Trophoblast cell (in vitro differentiated cells and primary cell): ENCODE measurements at regions not wholly inside any gene's neighbourhood (a gene's known extent, or its start where the extent isn't known, plus 50 kb on each side); places are given as distances from the start of the nearest gene placed in this dataset.

Source experiments
- DNase-seq, 2 donors: peaks; one replicate each; pipeline ENCODE4 v3.0.0-alpha.2; 2016
- H2AFZ ChIP-seq: 2 replicates; pipeline ENCODE4 v1.6.1; 2013; ENCODE audit warnings: low read length, moderate library complexity, mild to moderate bottlenecking; ENCODE audit not compliant: insufficient read depth, poor library complexity
- H2AK5ac ChIP-seq: 2 replicates; pipeline ENCODE4 v1.6.1; 2013; ENCODE audit warnings: mild to moderate bottlenecking, low read length
- H2BK120ac ChIP-seq: 2 replicates; pipeline ENCODE4 v1.6.1; 2013; ENCODE audit warnings: low read length, mild to moderate bottlenecking, moderate library complexity; ENCODE audit not compliant: insufficient read depth, poor library complexity
- H2BK12ac ChIP-seq: 2 replicates; pipeline ENCODE4 v1.6.1; 2013; ENCODE audit warnings: mild to moderate bottlenecking, low read length, moderate library complexity
- H2BK5ac ChIP-seq: 2 replicates; pipeline ENCODE4 v1.6.1; 2013; ENCODE audit warnings: low read length, low read depth, moderate library complexity, mild to moderate bottlenecking; ENCODE audit not compliant: poor library complexity
- H3K14ac ChIP-seq: 2 replicates; pipeline ENCODE4 v1.6.1; 2013; ENCODE audit warnings: mild to moderate bottlenecking, low read length
- H3K18ac ChIP-seq: 2 replicates; pipeline ENCODE4 v1.6.1; 2013; ENCODE audit warnings: mild to moderate bottlenecking, low read length
- H3K23ac ChIP-seq: 2 replicates; pipeline ENCODE4 v1.6.1; 2013; ENCODE audit warnings: low read length
- H3K27ac ChIP-seq: 2 replicates; pipeline ENCODE4 v1.5.1; 2013; ENCODE audit warnings: low read depth, mild to moderate bottlenecking, inconsistent platforms, low read length, moderate library complexity
- H3K27me3 ChIP-seq: 2 replicates; pipeline ENCODE4 v1.6.1; 2013; ENCODE audit warnings: inconsistent platforms, mild to moderate bottlenecking, low read length, moderate library complexity; ENCODE audit not compliant: insufficient read depth
- H3K36me3 ChIP-seq, 2 experiments: 1 replicate in 1 of 2; 2 replicates in 1 of 2; pipeline ENCODE4 v1.6.1; 2013; ENCODE audit warnings: low read length in 2 of 2, mild to moderate bottlenecking in 2 of 2, moderate library complexity in 1 of 2; ENCODE audit not compliant: insufficient read depth in 2 of 2, control insufficient read depth in 1 of 2
- H3K4ac ChIP-seq: 2 replicates; pipeline ENCODE4 v1.6.1; 2013; ENCODE audit warnings: low read depth, mild to moderate bottlenecking, low read length, moderate library complexity
- H3K4me1 ChIP-seq, 2 experiments: 1 replicate in 1 of 2; 2 replicates in 1 of 2; pipeline ENCODE4 v1.6.1; 2013; ENCODE audit warnings: low read length in 2 of 2, mild to moderate bottlenecking in 2 of 2, moderate library complexity in 1 of 2; ENCODE audit not compliant: insufficient read depth in 2 of 2, control insufficient read depth in 1 of 2
- H3K4me2 ChIP-seq: 2 replicates; pipeline ENCODE4 v1.6.1; 2013; ENCODE audit warnings: inconsistent platforms, mild to moderate bottlenecking, low read length, moderate library complexity
- H3K4me3 ChIP-seq: 2 replicates; pipeline ENCODE4 v1.5.1; 2013; ENCODE audit warnings: mild to moderate bottlenecking, low read depth, low read length, inconsistent platforms
- H3K79me1 ChIP-seq: one replicate; pipeline ENCODE4 v1.6.1; 2013; ENCODE audit warnings: low read length
- H3K79me2 ChIP-seq: 2 replicates; pipeline ENCODE4 v1.6.1; 2013; ENCODE audit warnings: low read length, mild to moderate bottlenecking; ENCODE audit not compliant: control insufficient read depth, insufficient read depth, poor library complexity
- H3K9ac ChIP-seq: 2 replicates; pipeline ENCODE4 v1.6.1; 2013; ENCODE audit warnings: mild to moderate bottlenecking, low read length
- H3K9me3 ChIP-seq: 2 replicates; pipeline ENCODE4 v1.6.1; 2013; ENCODE audit warnings: low read depth, mild to moderate bottlenecking, control low read depth, inconsistent platforms, low read length; ENCODE audit not compliant: insufficient read depth
- H4K12ac ChIP-seq: 2 replicates; pipeline ENCODE4 v1.6.1; 2013; ENCODE audit warnings: low read depth, mild to moderate bottlenecking, low read length, moderate library complexity
- H4K8ac ChIP-seq: 2 replicates; pipeline ENCODE4 v1.6.1; 2013; ENCODE audit warnings: low read depth, mild to moderate bottlenecking, low read length, moderate library complexity
- H4K91ac ChIP-seq: one replicate; pipeline ENCODE4 v1.6.1; 2013; ENCODE audit warnings: low read depth, mild to moderate bottlenecking, low read length, moderate library complexity
- WGBS: extraction: QIAGEN DNeasy Blood & Tissue Kit; methylation state at CpG from one replicate; pipeline ENCODE4 v1.1.7; 2013; ENCODE audit warnings: missing lambda C conversion rate; ENCODE audit not compliant: insufficient read length, insufficient coverage; ENCODE audit errors: extremely low coverage; 5-methylcytosine and 5-hydroxymethylcytosine counted together

DNA sequence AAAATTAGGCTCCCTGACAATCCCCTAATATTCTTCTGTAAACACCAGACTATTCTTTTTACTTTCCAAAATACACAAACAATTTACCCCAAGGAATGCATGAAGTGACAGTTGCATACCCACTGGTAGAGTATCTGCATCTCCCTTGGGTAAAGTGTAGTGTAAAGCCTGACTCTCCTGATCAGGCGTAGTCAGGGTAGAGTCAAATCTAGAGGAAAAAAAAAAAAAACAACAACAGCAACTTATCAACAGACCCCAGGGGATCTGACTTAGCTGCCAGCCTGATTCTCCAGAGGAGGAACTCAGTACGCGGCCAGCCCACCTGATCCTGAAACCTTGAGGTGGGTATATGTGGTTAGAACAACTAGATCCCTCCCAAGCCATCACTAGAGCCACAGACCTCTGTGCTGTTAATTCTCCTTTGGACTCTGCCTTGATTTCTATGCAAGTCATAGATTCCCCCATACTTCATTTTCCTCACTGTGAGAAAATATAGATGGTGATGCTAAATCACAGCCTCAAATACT, 61.0 kb downstream of the ZNF608 start:
- no CpG with 5 or more reads among the region's 3 CpGs for WGBS
- Histone ChIP-seq H3K23ac (no peak overlapping the region), H3K4me1 (no peaks in the 10 kb centered on the region), H2BK120ac (no peak overlapping the region), H3K79me2 (no peaks in the 10 kb centered on the region), H3K14ac (no peak overlapping the region), H4K8ac (no peak overlapping the region), H3K4ac (no peak overlapping the region), H3K9me3 (no peaks in the 10 kb centered on the region), H3K4me2 (no peak overlapping the region), H3K18ac (no peak overlapping the region), H2AK5ac (no peak overlapping the region), H2BK12ac (no peak overlapping the region), H3K36me3 (peaks cover 0 to 2% of the 10 kb centered on the region in 2 experiments), H4K91ac (no peak overlapping the region), H3K9ac (no peak overlapping the region), H4K12ac (no peak overlapping the region), H3K27me3 (no peaks in the 10 kb centered on the region), H2BK5ac (no peak overlapping the region), H3K4me3 (no peak overlapping the region), H3K79me1 (no peaks in the 10 kb centered on the region), H3K27ac (no peak overlapping the region), H2AFZ (no peak overlapping the region)
- no peak for DNase-seq

DNA sequence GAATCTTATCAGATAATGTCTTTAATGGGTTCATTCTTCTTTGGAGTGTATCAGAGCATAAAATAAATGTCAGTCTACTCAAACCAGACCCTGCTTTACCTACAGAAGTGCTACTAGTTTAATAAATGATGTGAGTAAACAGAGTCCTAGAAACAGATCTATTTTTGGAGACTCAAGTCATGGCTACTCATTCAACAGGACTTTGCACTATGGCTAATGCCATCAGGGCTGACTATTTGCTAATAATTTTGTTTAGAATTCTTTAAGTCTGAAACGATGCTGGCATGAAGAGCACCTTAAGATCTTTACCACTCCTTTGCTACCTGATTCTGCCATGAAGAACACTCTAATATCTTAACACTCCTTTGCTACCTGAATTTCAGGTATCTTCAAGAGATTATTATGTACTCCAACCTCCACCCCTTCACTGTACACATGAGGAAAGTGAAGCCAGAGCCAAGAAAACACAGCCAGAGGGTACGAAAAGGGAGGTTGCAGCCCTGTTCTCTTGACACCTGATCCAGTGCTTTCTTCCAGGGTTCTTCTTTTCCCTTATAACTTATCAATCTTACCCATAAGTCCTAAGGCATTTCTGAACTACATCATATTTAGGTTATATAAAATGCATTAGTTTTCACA, 62.4 kb downstream of the ZNF608 start:
- H2AK5ac ChIP-seq = no peak overlapping the region
- no peak overlapping the region for H4K91ac ChIP-seq
- no peaks in the 10 kb centered on the region for H3K4me1 ChIP-seq
- DNase-seq = peak; percentile 38 to 75
- no peak overlapping the region for H3K9ac ChIP-seq
- H4K8ac ChIP-seq = no peak overlapping the region
- H3K18ac ChIP-seq = no peak overlapping the region
- H2BK12ac ChIP-seq = no peak overlapping the region
- no peaks in the 10 kb centered on the region for H3K9me3 ChIP-seq
- H3K4me3 ChIP-seq = no peak overlapping the region
- H2AFZ ChIP-seq = no peak overlapping the region
- no peak overlapping the region for H3K23ac ChIP-seq
- H3K27me3 ChIP-seq = no peaks in the 10 kb centered on the region
- no peak overlapping the region for H3K4ac ChIP-seq
- no peak overlapping the region for H3K4me2 ChIP-seq
- no peak overlapping the region for H3K27ac ChIP-seq
- H3K79me1 ChIP-seq = no peaks in the 10 kb centered on the region
- no peak overlapping the region for H3K14ac ChIP-seq
- no peaks in the 10 kb centered on the region for H3K79me2 ChIP-seq
- no peak overlapping the region for H4K12ac ChIP-seq
- H3K36me3 ChIP-seq = peaks cover 0 to 2% of the 10 kb centered on the region in 2 experiments
- WGBS = no CpG with 5 or more reads among the region's 2 CpGs
- no peak overlapping the region for H2BK120ac ChIP-seq
- H2BK5ac ChIP-seq = no peak overlapping the region

DNA sequence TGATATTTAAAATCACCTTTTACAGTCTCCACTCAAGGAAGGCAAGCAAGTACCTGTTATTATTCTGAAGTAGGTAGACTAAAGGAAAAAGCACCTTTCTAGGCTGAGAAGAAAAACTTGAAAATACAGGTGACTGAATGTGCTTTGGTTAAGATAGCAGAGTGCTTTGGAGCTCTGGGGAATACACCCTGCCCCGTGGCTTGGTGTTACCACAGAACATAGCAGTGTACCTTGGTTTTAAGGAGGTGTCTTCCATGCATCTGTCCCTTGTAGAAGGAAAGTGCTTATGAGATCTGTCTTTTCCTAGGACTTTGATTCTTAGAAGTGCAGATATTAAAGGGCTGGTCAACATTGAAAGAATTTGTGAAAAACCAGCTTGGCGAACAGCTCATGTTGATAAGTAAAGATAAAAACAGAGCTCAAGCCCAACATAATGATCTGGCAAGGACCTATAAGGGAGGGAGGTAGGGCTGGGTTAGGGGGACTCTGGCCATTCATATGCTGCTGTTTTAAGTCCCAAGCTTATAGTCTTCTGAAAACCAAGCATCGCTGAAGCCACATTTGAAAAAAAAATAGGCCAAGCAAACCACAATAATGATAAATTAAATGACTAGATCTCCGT, 66.8 kb downstream of the ZNF608 start:
- Histone ChIP-seq H3K14ac (no peak overlapping the region), H2AK5ac (no peak overlapping the region), H4K12ac (no peak overlapping the region), H3K9me3 (no peaks in the 10 kb centered on the region), H3K23ac (no peak overlapping the region), H3K27ac (no peak overlapping the region), H2BK12ac (no peak overlapping the region), H3K4me2 (no peak overlapping the region), H2BK5ac (no peak overlapping the region), H4K8ac (no peak overlapping the region), H3K4ac (no peak overlapping the region), H3K27me3 (no peaks in the 10 kb centered on the region), H3K36me3 (peaks cover 2% of the 10 kb centered on the region in 2 experiments), H2AFZ (no peak overlapping the region), H2BK120ac (no peak overlapping the region), H3K4me1 (peaks cover 0 to 3% of the 10 kb centered on the region in 2 experiments), H3K79me1 (peaks cover 2% of the 10 kb centered on the region), H3K18ac (no peak overlapping the region), H4K91ac (no peak overlapping the region), H3K4me3 (no peak overlapping the region), H3K9ac (no peak overlapping the region), H3K79me2 (no peaks in the 10 kb centered on the region)
- no peak for DNase-seq
- no CpG with 5 or more reads among the region's 4 CpGs for WGBS

DNA sequence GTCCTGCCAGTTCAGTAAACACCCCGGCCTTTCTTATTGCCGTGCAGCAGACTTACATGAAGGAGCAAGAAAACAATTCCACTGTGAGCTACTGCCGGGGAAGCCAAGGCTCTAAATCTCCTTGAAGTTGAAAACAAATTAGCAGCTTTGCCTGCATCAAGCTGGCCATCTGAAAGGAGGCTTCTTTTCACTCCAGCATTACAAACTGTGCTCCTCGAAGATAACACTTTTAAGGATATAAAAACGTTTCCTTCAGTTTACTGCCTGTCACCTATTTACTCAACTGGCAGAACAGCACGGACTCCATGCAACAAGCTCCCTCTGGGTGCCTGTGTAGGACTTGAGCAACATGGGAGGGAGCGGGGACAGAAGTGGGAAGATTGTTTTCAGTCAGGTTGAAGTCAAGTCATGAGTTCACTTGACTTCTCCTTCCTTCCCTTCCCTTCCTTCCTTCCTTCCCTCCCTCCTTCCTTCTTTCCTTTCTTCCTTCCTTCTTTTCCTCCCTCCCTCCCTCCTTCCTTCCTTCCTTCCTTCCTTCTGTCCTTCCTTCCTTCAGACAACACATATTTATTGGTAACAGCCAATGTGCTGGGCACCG, 67.4 kb downstream of the ZNF608 start:
- Histone ChIP-seq H3K14ac (no peak overlapping the region), H3K27ac (no peak overlapping the region), H3K23ac (no peak overlapping the region), H2BK5ac (no peak overlapping the region), H3K9ac (no peak overlapping the region), H2AFZ (no peak overlapping the region), H2AK5ac (no peak overlapping the region), H2BK120ac (no peak overlapping the region), H3K4ac (no peak overlapping the region), H4K8ac (no peak overlapping the region), H3K4me3 (no peak overlapping the region), H3K36me3 (peaks cover 0 to 2% of the 10 kb centered on the region in 2 experiments), H3K79me2 (no peaks in the 10 kb centered on the region), H4K12ac (no peak overlapping the region), H3K9me3 (no peaks in the 10 kb centered on the region), H3K4me2 (no peak overlapping the region), H2BK12ac (no peak overlapping the region), H4K91ac (no peak overlapping the region), H3K18ac (no peak overlapping the region), H3K79me1 (peaks cover 2% of the 10 kb centered on the region), H3K4me1 (peaks cover 0 to 3% of the 10 kb centered on the region in 2 experiments), H3K27me3 (no peaks in the 10 kb centered on the region)
- no CpG with 5 or more reads among the region's 8 CpGs for WGBS
- no peak for DNase-seq
